ENCODE measurements at regions not wholly inside any gene's neighbourhood (a gene's known extent, or its start where the extent isn't known, plus 50 kb on each side); places are given as distances from the start of the nearest gene placed in this dataset.
A peak's percentile ranks its signal among the peaks of the same experiment; 100 is the strongest.

GRCh38 chr4:67141586-67141985, 403.7 kb downstream of the CENPC start:
- Histone ChIP-seq H3K9ac (ENCODE audit: insufficient read depth in 1 of 2, low read length in 2 of 2) (no peak overlapping the region), H3K27me3 (ENCODE audit: control insufficient read depth in 3 of 3, insufficient read depth in 3 of 3, low read length in 2 of 3) (no peaks in the 10 kb centered on the region), H3K4me3 (no peak overlapping the region), H3K27ac (ENCODE audit: low read depth in 1 of 2, low read length in 1 of 2) (no peak overlapping the region), H3K36me3 (ENCODE audit: control insufficient read depth in 4 of 4, insufficient read depth in 4 of 4, low read length in 4 of 4) (no peaks in the 10 kb centered on the region), H3K4me1 (ENCODE audit: control insufficient read depth in 5 of 5, insufficient read depth in 5 of 5, low read length in 5 of 5) (no peaks in the 10 kb centered on the region), H3K9me3 (ENCODE audit: control insufficient read depth in 4 of 4, insufficient read depth in 3 of 4, low read length in 3 of 4) (no peaks in the 10 kb centered on the region)
- ATAC-seq (ENCODE audit: insufficient read depth, low FRiP score) (no peak), DNase-seq (no peak)
- no peak for TF ChIP-seq CTCF (IDR thresholded peaks at IDR 0.05; ENCODE audit: control extremely low read depth, extremely low read depth)
- 75 to 86% methylated on average over 2 of the region's 2 CpGs for WGBS, 2 donors

GRCh38 chr4:67134616-67135015, 410.7 kb downstream of the CENPC start:
- Histone ChIP-seq H3K9ac (ENCODE audit: insufficient read depth in 1 of 2, low read length in 2 of 2) (no peak overlapping the region), H3K9me3 (ENCODE audit: control insufficient read depth in 4 of 4, insufficient read depth in 3 of 4, low read length in 3 of 4) (no peaks in the 10 kb centered on the region), H3K27me3 (ENCODE audit: control insufficient read depth in 3 of 3, insufficient read depth in 3 of 3, low read length in 2 of 3) (no peaks in the 10 kb centered on the region), H3K4me1 (ENCODE audit: control insufficient read depth in 5 of 5, insufficient read depth in 5 of 5, low read length in 5 of 5) (no peaks in the 10 kb centered on the region), H3K4me3 (no peak overlapping the region), H3K27ac (ENCODE audit: low read depth in 1 of 2, low read length in 1 of 2) (no peak overlapping the region), H3K36me3 (ENCODE audit: control insufficient read depth in 4 of 4, insufficient read depth in 4 of 4, low read length in 4 of 4) (no peaks in the 10 kb centered on the region)
- 40 to 44% methylated on average over 4 of the region's 4 CpGs for WGBS, 2 donors
- ATAC-seq (ENCODE audit: insufficient read depth, low FRiP score), result no peak
- no peak for TF ChIP-seq CTCF (IDR thresholded peaks at IDR 0.05; ENCODE audit: control extremely low read depth, extremely low read depth)
- peak in 1 of 3 donors; percentile 4 for DNase-seq

- DNase-seq, result no peak
- no peak for TF ChIP-seq CTCF (IDR thresholded peaks at IDR 0.05; ENCODE audit: control extremely low read depth, extremely low read depth)
- no peaks in the 10 kb centered on the region for H3K4me1 ChIP-seq (ENCODE audit: control insufficient read depth in 5 of 5, insufficient read depth in 5 of 5, low read length in 5 of 5)
- H3K36me3 ChIP-seq (ENCODE audit: control insufficient read depth in 4 of 4, insufficient read depth in 4 of 4, low read length in 4 of 4), result no peaks in the 10 kb centered on the region
- no peak overlapping the region for H3K9ac ChIP-seq (ENCODE audit: insufficient read depth in 1 of 2, low read length in 2 of 2)
- H3K9me3 ChIP-seq (ENCODE audit: control insufficient read depth in 4 of 4, insufficient read depth in 3 of 4, low read length in 3 of 4), result no peaks in the 10 kb centered on the region
- ATAC-seq (ENCODE audit: insufficient read depth, low FRiP score), result no peak
- no peak overlapping the region for H3K4me3 ChIP-seq
- no peak overlapping the region for H3K27ac ChIP-seq (ENCODE audit: low read depth in 1 of 2, low read length in 1 of 2)
- WGBS, 2 donors, result 86 to 94% methylated on average over 2 of the region's 2 CpGs
- no peaks in the 10 kb centered on the region for H3K27me3 ChIP-seq (ENCODE audit: control insufficient read depth in 3 of 3, insufficient read depth in 3 of 3, low read length in 2 of 3)
Observed at GRCh38 chr4:67133162-67133561, 412.1 kb downstream of the CENPC start.

GRCh38 chr4:67131224-67131623, 414.1 kb downstream of the CENPC start:
- Histone ChIP-seq H3K36me3 (ENCODE audit: control insufficient read depth in 4 of 4, insufficient read depth in 4 of 4, low read length in 4 of 4) (no peaks in the 10 kb centered on the region), H3K4me1 (ENCODE audit: control insufficient read depth in 5 of 5, insufficient read depth in 5 of 5, low read length in 5 of 5) (no peaks in the 10 kb centered on the region), H3K9me3 (ENCODE audit: control insufficient read depth in 4 of 4, insufficient read depth in 3 of 4, low read length in 3 of 4) (no peaks in the 10 kb centered on the region), H3K4me3 (no peak overlapping the region), H3K27ac (ENCODE audit: low read depth in 1 of 2, low read length in 1 of 2) (no peak overlapping the region), H3K9ac (ENCODE audit: insufficient read depth in 1 of 2, low read length in 2 of 2) (no peak overlapping the region), H3K27me3 (ENCODE audit: control insufficient read depth in 3 of 3, insufficient read depth in 3 of 3, low read length in 2 of 3) (no peaks in the 10 kb centered on the region)
- no peak for TF ChIP-seq CTCF (IDR thresholded peaks at IDR 0.05; ENCODE audit: control extremely low read depth, extremely low read depth)
- no peak for DNase-seq
- no peak for ATAC-seq (ENCODE audit: insufficient read depth, low FRiP score)

Data from lung (tissue), 11 donors.